HG02840 (cell line): ENCODE measurements at regions not wholly inside any gene's neighbourhood (a gene's known extent, or its start where the extent isn't known, plus 50 kb on each side); places are given as distances from the start of the nearest gene placed in this dataset.

Experiments
- ATAC-seq: cut with Tn5 transposase; IDR thresholded peaks from one replicate; pipeline ENCODE4 v1.9.1; 2021; ENCODE audit warnings: mild to moderate bottlenecking, moderate library complexity, moderate number of reproducible peaks; ENCODE audit not compliant: unreplicated experiment, low FRiP score

DNA sequence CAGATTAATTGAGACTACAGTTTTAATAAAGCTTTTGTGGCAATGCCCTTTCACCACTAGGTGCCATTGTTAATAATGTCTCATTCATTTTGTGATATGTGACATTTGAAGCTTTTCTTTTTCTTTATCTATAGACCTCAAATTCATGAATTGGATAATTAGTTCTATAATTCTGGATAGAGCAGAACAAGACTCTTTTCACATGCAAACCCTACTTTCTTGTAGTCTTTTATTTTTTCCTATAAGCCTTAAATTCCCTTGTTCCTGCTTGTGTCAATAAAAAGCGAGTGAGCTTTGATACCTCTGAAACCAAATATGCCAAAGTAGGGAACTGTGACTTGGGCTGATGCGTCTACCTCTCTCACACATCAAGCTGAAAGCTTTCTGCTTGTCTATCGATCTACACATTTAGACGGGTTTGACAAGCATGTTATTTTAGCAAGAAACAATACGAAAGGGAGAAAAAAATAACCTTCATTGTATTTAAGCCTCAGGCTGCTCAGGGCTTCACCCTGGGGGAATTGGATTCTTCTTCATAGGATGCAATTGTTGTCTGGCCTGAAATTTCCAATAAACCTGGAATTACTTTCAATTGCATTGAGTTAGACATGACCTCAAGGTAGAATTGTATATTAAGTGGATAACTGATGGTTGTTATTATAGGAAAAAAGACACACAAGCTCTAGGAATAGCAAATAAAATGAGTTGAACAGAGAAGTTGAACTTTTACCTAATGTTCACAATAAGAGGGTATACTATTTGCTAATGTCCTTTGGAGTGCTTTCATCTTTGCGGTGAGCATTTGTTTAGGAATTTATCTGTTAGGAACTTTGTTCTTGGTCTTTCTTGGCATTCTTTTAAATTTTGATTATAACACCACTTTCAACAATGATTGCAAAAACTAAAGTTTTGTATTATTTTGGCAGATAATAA is 1150.2 kb upstream of the PCDH9 start:
- ATAC-seq: no peak

- no peak for ATAC-seq
These were observed 1148.2 kb upstream of the PCDH9 start for GRCh38 chr13:68378294-68378693.

DNA sequence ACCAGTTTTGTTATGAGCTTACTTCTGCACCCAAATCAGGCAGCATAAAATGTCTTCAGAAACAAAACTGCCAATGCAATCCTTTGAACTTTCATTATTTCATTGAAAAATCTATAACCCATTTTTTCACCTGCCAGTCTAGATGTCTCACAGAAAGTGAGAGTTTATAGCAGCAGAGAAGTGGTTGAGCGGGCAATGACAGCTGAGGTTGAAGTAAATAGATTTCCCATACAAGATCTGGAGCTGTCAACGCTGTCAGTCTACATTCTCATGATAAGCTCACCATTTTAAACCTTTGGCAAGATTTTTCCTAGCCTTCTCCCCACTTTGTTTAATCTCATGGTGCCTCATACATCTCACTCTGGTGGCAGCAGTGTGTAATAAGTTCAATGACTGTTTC is 1144.9 kb upstream of the PCDH9 start:
- no peak for ATAC-seq

DNA sequence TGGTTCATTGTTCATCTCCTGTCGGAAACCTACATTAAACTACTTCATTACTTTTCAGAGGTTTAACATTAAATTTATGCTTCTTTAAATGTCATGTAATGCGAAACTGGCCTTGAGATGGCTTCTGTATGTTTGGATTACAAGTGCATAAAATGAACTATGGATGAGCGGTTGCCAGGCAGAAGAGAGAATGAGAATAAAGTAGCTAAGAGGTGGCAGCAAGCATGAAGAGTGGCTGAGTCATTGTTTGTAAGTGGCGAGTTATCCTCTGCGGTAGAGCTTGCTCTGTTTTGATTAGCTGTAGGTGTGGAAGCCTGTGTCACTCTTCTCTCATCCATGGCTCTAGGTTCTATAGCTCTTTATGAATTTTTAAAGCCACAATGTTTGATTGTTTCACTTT is 1139.6 kb upstream of the PCDH9 start:
- no peak for ATAC-seq

DNA sequence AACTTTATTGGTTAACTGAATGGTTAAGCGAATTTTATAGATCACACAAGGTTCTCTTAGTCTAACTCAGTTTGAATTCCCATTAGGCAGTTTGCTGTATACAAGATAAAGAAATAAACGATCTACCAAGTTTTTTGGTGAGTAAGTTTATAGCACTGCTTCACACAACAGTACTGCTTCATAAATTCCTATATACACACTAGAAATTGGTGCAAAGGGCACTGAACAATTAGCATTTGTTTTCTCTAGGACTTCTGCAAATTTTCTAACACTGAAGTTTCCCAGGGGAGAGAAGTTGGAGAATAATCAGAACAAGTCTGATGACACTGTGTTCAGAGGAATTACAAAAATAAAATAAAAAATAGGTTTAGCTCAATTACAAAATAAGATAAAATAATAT is 1138.8 kb upstream of the PCDH9 start:
- no peak for ATAC-seq

GRCh38 chr13:68359105-68359504 is 1129.0 kb upstream of the PCDH9 start:
- ATAC-seq: no peak

DNA sequence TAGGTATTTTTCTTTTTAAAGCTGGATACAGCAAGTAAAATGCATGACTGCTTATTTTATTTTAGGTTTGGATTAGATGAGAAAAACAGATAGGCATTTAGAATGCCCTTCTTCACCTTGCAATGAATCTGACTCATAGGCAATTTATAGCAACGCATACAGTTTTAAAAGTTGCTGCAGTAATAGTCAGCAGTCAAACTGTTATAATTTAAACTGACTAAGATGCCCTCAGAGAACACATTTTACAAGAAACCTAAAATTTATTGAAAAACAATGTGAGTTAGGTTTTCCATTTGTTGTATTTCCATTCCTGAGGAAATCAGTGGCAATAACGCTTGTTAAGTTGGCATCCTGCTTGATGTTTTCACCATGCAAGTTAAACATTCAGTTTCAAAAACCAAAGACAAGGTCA is 1128.2 kb upstream of the PCDH9 start:
- ATAC-seq: no peak

DNA sequence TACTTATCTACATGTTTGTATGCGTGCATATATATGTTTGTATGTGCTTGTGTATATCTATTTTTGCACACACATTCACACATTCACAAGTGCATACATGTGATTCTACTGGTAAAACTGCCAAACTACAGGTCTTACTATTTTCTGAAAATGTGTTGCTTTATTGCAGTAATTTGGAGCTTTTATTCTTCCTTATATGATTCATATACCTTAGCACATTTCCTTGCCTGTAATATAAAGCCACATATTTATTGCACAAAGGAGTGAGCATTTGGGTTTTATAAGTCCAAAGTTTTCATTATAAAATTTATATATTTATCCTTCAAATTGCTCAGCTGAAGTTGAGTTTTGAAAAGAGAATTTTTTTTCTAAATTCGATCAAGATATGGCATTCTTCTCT is 1120.4 kb upstream of the PCDH9 start:
- no peak for ATAC-seq

GRCh38 chr13:68347220-68347619 is 1117.1 kb upstream of the PCDH9 start:
- no peak for ATAC-seq

GRCh38 chr13:68345963-68346531 is 1115.9 kb upstream of the PCDH9 start:
- ATAC-seq: no peak

- no peak for ATAC-seq
These were observed 1093.0 kb upstream of the PCDH9 start for GRCh38 chr13:68323124-68323523.

DNA sequence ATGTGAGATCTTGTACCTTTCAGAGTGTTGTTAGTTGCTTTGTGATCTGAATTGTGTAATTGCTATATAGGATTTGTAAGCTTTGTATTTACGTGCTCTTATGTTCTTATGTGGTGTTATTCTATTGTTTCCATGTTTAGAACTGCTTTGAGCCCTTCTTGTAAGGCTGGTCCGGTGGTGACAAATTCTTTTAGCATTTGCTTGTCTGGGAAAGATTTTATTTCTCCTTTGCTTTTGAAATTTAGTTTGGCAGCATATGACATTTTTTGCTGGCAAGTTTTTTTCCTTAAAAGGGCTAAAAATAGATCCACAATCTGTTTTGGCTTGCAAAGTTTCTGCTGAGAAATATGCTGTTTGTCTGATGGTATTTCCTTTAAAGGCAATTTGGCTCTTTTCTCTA is 1089.2 kb upstream of the PCDH9 start:
- no peak for ATAC-seq

DNA sequence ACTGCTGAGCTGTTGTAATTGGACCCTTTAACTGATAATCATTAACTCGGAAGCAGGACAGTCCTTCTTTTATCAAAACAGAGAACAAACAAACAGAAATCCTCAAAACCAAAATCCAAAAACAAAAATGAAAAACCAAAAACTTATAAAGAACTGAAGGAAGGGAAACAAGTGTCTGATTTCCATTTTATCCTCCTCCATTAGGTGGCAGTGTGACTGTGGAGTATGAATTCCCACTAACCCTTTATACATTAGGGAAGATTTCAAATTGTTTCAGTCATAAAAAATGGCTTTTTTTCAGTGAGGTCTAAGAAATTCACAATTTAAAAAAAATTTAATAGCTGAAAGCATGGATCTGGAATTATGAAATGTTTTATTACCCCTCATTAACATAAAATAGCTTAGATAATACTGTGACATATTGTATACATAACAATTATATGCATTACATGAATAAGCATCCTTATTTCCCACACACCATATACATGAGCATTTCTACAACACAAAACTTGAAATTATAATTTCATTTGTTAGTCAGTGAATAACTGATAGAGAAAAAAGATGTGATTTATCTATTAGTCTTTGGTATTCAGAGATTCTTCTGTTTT is 1074.3 kb upstream of the PCDH9 start:
- ATAC-seq: no peak

GRCh38 chr13:68293631-68294030 is 1063.5 kb upstream of the PCDH9 start:
- ATAC-seq: no peak

DNA sequence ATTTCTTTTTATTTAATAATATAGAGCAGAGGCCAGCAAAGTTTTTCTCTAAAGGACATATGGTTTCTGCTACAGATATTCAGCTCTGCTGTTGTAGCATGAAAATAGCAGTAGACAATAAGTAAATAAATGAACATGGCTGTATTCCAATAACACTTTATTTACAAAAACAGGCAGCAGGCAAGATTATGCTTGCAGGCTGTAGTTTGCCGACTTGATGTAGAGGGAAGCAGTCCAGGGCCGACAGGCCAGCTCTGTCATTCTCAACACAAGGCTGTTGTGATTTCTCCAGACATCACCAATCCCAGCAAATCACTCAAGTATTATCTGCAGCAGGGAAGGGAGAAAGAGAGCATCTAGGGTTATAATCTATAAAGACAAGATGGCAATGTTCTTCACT is 1062.5 kb upstream of the PCDH9 start:
- ATAC-seq: no peak

GRCh38 chr13:68291595-68291994 is 1061.5 kb upstream of the PCDH9 start:
- ATAC-seq: no peak

DNA sequence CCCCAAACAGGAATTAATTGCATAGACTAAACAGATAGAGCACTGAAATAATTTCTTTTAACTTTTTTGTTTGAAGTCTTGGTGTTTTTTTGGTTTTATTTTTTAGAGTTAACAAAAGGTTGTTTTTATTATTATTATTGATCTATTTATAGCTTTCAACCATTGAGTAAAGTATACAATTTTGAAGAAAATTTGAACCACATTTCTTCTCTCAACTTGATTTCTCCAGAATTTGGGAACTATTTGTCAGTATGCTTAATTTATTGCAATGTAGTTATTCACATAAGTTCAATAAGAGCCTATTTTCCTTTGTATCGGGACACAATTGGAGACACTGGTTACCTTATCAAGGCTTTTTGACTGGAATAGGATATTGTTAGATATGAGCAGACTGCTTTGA is 1045.6 kb upstream of the PCDH9 start:
- no peak for ATAC-seq

- no peak for ATAC-seq
These were observed 1042.5 kb upstream of the PCDH9 start for GRCh38 chr13:68272652-68273051.

GRCh38 chr13:68264692-68265091 is 1034.6 kb upstream of the PCDH9 start:
- no peak for ATAC-seq

GRCh38 chr13:68261105-68261504 is 1031.0 kb upstream of the PCDH9 start:
- no peak for ATAC-seq

DNA sequence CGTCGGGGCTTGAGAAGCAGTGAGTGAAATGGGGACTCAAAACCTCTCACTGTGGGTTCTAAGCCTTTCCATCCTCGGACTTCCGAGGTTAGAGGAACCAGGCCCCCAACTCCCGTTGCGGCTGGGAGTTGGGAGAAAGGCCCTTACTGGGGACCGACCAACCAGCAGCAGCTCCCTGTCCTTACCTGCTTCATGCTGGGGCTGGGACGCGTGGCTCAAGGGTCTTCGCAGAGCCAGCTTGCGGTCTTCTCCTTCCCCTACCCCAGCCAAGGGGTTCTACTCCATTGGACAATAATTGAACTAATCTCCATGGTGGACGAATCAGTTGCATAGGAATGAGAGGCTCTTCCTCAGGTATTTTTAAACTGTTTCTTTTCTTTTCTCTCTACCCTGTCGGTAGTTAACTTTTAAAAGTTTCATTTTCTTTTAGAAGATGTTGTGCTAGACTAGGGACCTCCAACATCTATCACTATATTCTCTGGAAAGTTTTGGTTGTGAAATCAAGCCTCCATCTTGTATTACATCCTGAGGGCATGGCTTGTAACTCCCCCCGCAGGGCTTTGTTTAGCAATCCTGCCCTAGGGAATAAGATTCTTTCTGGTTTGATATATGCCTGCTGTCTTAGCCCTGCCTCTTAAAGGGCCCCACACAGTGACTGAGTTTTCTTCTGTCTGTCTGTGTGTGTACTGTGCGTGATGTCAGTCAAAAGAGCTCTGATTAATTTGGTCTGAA is 1027.1 kb upstream of the PCDH9 start:
- no peak for ATAC-seq
